B cell (primary cell): ENCODE measurements at regions not wholly inside any gene's neighbourhood (a gene's known extent, or its start where the extent isn't known, plus 50 kb on each side); places are given as distances from the start of the nearest gene placed in this dataset.

ENCODE experiments used
- ATAC-seq: fragments of 200-7000 bp; cut with Tn5 transposase; one replicate; pipeline ENCODE4 v1.10.0; 2021; ENCODE audit warnings: low read depth, mild to moderate bottlenecking, moderate number of reproducible peaks, moderate library complexity
- CTCF ChIA-PET: fragments of 350-600 bp; sonication (Branson Sonifier 250); formaldehyde crosslinking; loops from one replicate; lab custom pipeline; 2021; ENCODE audit warnings: antibody characterized with exemption, inconsistent platforms; lab: Charles Lee
- POLR2A ChIA-PET: fragments of 350-600 bp; sonication (Branson Sonifier 250); formaldehyde crosslinking; loops from one replicate; lab custom pipeline; 2021; ENCODE audit warnings: antibody characterized with exemption; lab: Charles Lee
- DNase-seq: peaks from one replicate; pipeline ENCODE4 v3.0.0; 2013
- H2AFZ ChIP-seq: 2 replicates; pipeline ENCODE4 v1.6.1; 2012; ENCODE audit warnings: mild to moderate bottlenecking, low read depth, low read length; ENCODE audit not compliant: insufficient read depth, poor library complexity, severe bottlenecking
- H3K27ac ChIP-seq, 2 donors: 1 replicate in 1 of 2; 2 replicates in 1 of 2; pipeline ENCODE4 v1.5.1; 2012 to 2013; ENCODE audit warnings: low read length in 2 of 2, mild to moderate bottlenecking in 2 of 2, moderate library complexity in 1 of 2
- H3K27me3 ChIP-seq, 4 experiments: fragments of 200-600 bp in 1 of 4; sonication (generic) in 1 of 4; replicated peaks in 1 of 4; 1 replicate in 2 of 4; 2 replicates in 2 of 4; pipeline versions ENCODE4 v1.6.1 to v1.7.0; 2013 to 2016; ENCODE audit warnings: low read length in 3 of 4, mild to moderate bottlenecking in 2 of 4, mixed read lengths in 1 of 4, moderate library complexity in 1 of 4; ENCODE audit not compliant: insufficient read depth in 4 of 4, control insufficient read depth in 3 of 4; ENCODE audit errors: control extremely low read depth in 1 of 4
- H3K36me3 ChIP-seq, 2 experiments: replicated peaks in 1 of 2; 1 replicate in 1 of 2; 2 replicates in 1 of 2; pipeline versions ENCODE4 v1.6.1 to v1.7.1; 2013; ENCODE audit warnings: low read length in 1 of 2; ENCODE audit not compliant: insufficient read depth in 2 of 2, control insufficient read depth in 1 of 2; ENCODE audit errors: control extremely low read depth in 1 of 2, extremely low read depth in 1 of 2
- H3K4me1 ChIP-seq, 2 donors: fragments of 200-600 bp in 1 of 2; sonication (generic) in 1 of 2; 1 replicate in 1 of 2; 2 replicates in 1 of 2; pipeline versions ENCODE4 v1.5.1 to v1.6.1; 2013 to 2017; ENCODE audit warnings: low read length in 2 of 2; ENCODE audit not compliant: control insufficient read depth in 2 of 2, insufficient read depth in 2 of 2
- H3K4me2 ChIP-seq: replicated peaks from 2 replicates; pipeline ENCODE3; 2012; ENCODE audit warnings: mild to moderate bottlenecking, low read depth, low read length; ENCODE audit not compliant: poor library complexity, severe bottlenecking
- H3K4me3 ChIP-seq, 5 experiments: fragments of 200-600 bp in 1 of 5; sonication (generic) in 1 of 5; 1 replicate in 3 of 5; 2 replicates in 2 of 5; pipeline versions ENCODE4 v1.5.1 to v1.7.0; 2011 to 2016; ENCODE audit warnings: low read length in 4 of 5, mild to moderate bottlenecking in 4 of 5, low read depth in 2 of 5, control low read depth in 1 of 5, moderate library complexity in 1 of 5; ENCODE audit not compliant: insufficient read depth in 1 of 5; ENCODE audit errors: control extremely low read depth in 1 of 5, extremely low read depth in 1 of 5
- H3K79me2 ChIP-seq: fragments of 200-600 bp; sonication (generic); one replicate; pipeline ENCODE4 v1.6.0; 2016; ENCODE audit warnings: low read length; ENCODE audit not compliant: control insufficient read depth, insufficient read depth
- H3K9ac ChIP-seq: fragments of 200-600 bp; sonication (generic); 2 replicates; pipeline ENCODE4 v1.6.1; 2017; ENCODE audit warnings: mild to moderate bottlenecking, low read length, moderate library complexity
- H3K9me3 ChIP-seq, 3 donors: one replicate each; pipeline versions ENCODE4 v1.6.1 to v1.7.1; 2013; ENCODE audit warnings: low read length in 2 of 3; ENCODE audit not compliant: control insufficient read depth in 2 of 3, insufficient read depth in 1 of 3; ENCODE audit errors: control extremely low read depth in 1 of 3
- H4K20me1 ChIP-seq: 2 replicates; pipeline ENCODE4 v1.6.0; 2012; ENCODE audit warnings: mild to moderate bottlenecking, low read length; ENCODE audit not compliant: insufficient read depth, control insufficient read depth, poor library complexity, severe bottlenecking
- H3K27ac Mint-ChIP-seq: one replicate; pipeline ENCODE4 v1.8.0; 2021; ENCODE audit warnings: mixed read lengths
- H3K27me3 Mint-ChIP-seq: one replicate; pipeline ENCODE4 v1.8.0; 2021; ENCODE audit warnings: mixed read lengths
- H3K4me1 Mint-ChIP-seq: one replicate; pipeline ENCODE4 v1.8.0; 2021; ENCODE audit warnings: mixed read lengths
- H3K4me3 Mint-ChIP-seq: one replicate; pipeline ENCODE4 v1.8.0; 2021; ENCODE audit warnings: mixed read lengths
- H3K9me3 Mint-ChIP-seq: one replicate; pipeline ENCODE4 v1.8.0; 2022; ENCODE audit warnings: mixed read lengths; ENCODE audit not compliant: insufficient read depth
- CTCF ChIP-seq: fragments of 200-600 bp; IDR thresholded peaks from one replicate; pipeline ENCODE4 v1.8.0; 2022; ENCODE audit warnings: antibody characterized with exemption, mild to moderate bottlenecking
- EZH2 ChIP-seq: IDR thresholded peaks from 2 replicates; pipeline ENCODE4 v1.6.1; 2012; ENCODE audit warnings: borderline replicate concordance, low read depth, mild to moderate bottlenecking, moderate library complexity, low read length; ENCODE audit not compliant: insufficient read depth, poor library complexity, severe bottlenecking
- WGBS: methylation state at CpG from one replicate; pipeline ENCODE4 v1.1.5; 2013; ENCODE audit warnings: missing lambda C conversion rate; ENCODE audit not compliant: insufficient coverage; 5-methylcytosine and 5-hydroxymethylcytosine counted together
- intact Hi-C: fragments of 100-400 bp; cut with micrococcal nuclease; formaldehyde crosslinking; loops from one replicate; pipeline ENCODE4 v1.10.0; 2022

- Mint-ChIP-seq H3K9me3 (peaks cover 5% of the 10 kb centered on the region), H3K27me3 (peaks cover 60% of the 10 kb centered on the region), H3K4me3 (no peak overlapping the region), H3K27ac (peak overlapping the region; percentile 29), H3K4me1 (peaks cover 9% of the 10 kb centered on the region)
- WGBS, result 14% methylated on average over 34 of the region's 47 CpGs
- ChIA-PET POLR2A (no interaction called here), CTCF (interaction anchor here (1.3 kb wide), 1 partner anchor 72 kb away, joined by 4 read pairs; no protein-coding TSS in a partner anchor)
- peaks cover 0 to 56% (median 48%) of the 10 kb centered on the region in 4 experiments for H3K27me3 ChIP-seq
- DNase-seq (no peak), ATAC-seq (no peak)
- H3K9ac ChIP-seq, result no peak overlapping the region
- intact Hi-C loops, result loop anchor here (10.0 kb wide), 2 partner anchors 175 to 1085 kb away; partner anchors contain the start of gene ABT1
- peaks cover 5 to 57% (median 20%) of the 10 kb centered on the region in 3 donors for H3K9me3 ChIP-seq
- H3K27ac ChIP-seq, result no peak overlapping the region
- TF ChIP-seq CTCF (no peak), EZH2 (no peak)
- no peak overlapping the region for H3K4me2 ChIP-seq
- H4K20me1 ChIP-seq, result no peaks in the 10 kb centered on the region
- H3K4me3 ChIP-seq, result no peak overlapping the region
- H2AFZ ChIP-seq, result no peak overlapping the region
- no peaks in the 10 kb centered on the region for H3K36me3 ChIP-seq
- no peaks in the 10 kb centered on the region for H3K79me2 ChIP-seq
- H3K4me1 ChIP-seq, result peaks cover 4 to 14% of the 10 kb centered on the region in 2 donors
Measured at GRCh38 chr6:27679964-27680694, 207.2 kb upstream of the ZNF184 start.

DNA sequence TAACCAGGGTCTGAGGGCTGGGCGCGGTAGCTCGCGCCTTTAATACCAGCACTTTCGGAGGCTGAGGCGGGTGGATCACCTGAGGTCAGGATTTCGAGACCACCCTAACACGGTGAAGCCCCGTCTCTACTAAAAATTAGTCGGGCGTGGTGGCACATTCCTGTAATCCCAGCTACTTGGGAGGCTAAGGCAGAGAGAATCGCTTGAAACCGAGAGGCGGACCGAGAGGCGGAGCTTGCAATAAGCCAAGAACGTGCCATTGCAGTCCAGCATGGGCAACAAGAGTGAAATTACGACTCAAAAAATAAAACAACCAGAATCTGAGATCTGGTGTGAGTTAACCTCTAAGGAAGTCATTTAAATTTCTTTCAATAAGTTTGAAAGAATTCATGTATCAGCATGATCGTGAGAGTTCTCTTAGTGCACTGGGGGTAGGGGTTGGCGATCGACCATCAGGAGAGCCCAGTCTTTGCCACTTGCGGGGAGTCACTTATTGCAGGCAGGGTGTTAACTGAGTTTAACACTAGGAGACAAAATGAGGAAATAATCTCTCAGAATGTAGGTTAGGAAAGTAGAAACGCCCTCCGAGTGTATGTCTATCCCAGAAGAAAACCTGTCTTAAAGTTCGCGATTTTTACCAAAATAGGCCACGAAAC, 206.5 kb upstream of the ZNF184 start:
- no peaks in the 10 kb centered on the region for H3K36me3 ChIP-seq
- H2AFZ ChIP-seq, result no peak overlapping the region
- peak overlapping the region; percentile 29 for H3K4me3 Mint-ChIP-seq
- H3K4me2 ChIP-seq, result no peak overlapping the region
- H3K27me3 ChIP-seq, result peaks cover 0 to 58% (median 48%) of the 10 kb centered on the region in 4 experiments
- DNase-seq (peak; percentile 47), ATAC-seq (no peak)
- H3K79me2 ChIP-seq, result no peaks in the 10 kb centered on the region
- H3K9ac ChIP-seq, result no peak overlapping the region
- POLR2A ChIA-PET, result no interaction called here
- WGBS, result 18% methylated on average over 24 of the region's 27 CpGs
- peaks cover 5% of the 10 kb centered on the region for H3K9me3 Mint-ChIP-seq
- CTCF ChIA-PET, result interaction anchor here (1.3 kb wide), 1 partner anchor 73 kb away, joined by 4 read pairs; no protein-coding TSS in a partner anchor
- no peak overlapping the region for H3K4me3 ChIP-seq
- H3K9me3 ChIP-seq, result peaks cover 5 to 54% (median 20%) of the 10 kb centered on the region in 3 donors
- no peaks in the 10 kb centered on the region for H4K20me1 ChIP-seq
- TF ChIP-seq CTCF, result no peak
- TF ChIP-seq EZH2, result no peak
- peak overlapping the region; percentile 67 for H3K27ac Mint-ChIP-seq
- H3K27me3 Mint-ChIP-seq, result peaks cover 61% of the 10 kb centered on the region
- H3K4me1 Mint-ChIP-seq, result peaks cover 9% of the 10 kb centered on the region
- H3K27ac ChIP-seq, result no peak overlapping the region
- intact Hi-C loops, result no loop called here
- H3K4me1 ChIP-seq, result peaks cover 4 to 14% of the 10 kb centered on the region in 2 donors
